ENCODE measurements at regions not wholly inside any gene's neighbourhood (a gene's known extent, or its start where the extent isn't known, plus 50 kb on each side); places are given as distances from the start of the nearest gene placed in this dataset.
"Not testable (repeated sequence)": the region's sequence is repeated elsewhere in the genome, so short reads cannot be mapped to it uniquely, and the experiment has no call there.

DNA sequence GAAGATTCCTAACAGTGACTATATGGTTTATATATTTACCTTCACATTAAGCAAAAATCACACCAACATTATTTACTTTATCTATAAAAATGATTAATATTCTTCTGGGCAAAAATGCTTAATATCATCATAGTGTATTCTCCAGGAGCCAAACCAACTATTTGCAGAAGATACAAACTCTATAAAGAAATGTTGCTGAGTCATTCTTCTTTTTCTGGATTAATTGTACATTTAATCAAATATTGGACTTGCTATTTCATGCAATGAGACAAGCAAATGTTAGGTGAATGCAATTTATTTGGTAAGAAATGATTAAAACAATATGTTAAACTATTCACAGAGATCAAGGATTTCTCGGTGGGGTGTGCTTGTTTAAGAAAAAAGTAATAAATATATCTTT lies 1075.8 kb downstream of the PCDH9 start:
- no peak overlapping the region for H3K4me3 ChIP-seq (ENCODE audit: low read length)
- no peaks in the 10 kb centered on the region for H3K4me1 ChIP-seq (ENCODE audit: control insufficient read depth, insufficient read depth, low read length)
- intact Hi-C loops (cut with DNase I) = no loop called here
- ATAC-seq = no peak
- no peak for DNase-seq
- H3K27ac ChIP-seq (ENCODE audit: low read length) = no peak overlapping the region
- no peaks in the 10 kb centered on the region for H3K9me3 ChIP-seq (ENCODE audit: control insufficient read depth, low read length)
- WGBS = 76% methylated on average over 1 of the region's 1 CpG
- no peaks in the 10 kb centered on the region for H3K27me3 ChIP-seq (ENCODE audit: control insufficient read depth, insufficient read depth)

DNA sequence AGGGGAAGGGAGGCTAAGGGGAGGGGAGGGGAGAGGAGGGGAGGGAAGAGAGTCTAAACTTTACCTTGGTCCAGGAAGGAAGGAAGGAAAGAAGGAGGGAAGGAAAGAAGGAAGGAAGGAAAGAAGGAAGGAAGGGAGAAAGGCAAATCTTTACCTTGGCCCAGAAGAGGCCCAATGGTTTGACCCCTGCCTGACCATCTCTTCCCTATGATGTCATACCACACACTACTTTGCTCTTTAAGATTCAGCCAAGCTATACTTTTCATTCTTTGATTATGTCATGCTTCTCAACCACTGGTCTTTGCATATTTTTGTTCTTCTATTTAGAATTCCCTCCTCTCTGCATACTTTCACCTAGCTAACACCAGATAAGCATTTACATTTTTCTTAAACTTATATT lies 1077.5 kb downstream of the PCDH9 start:
- H3K27me3 ChIP-seq (ENCODE audit: control insufficient read depth, insufficient read depth) = no peaks in the 10 kb centered on the region
- ATAC-seq = no peak
- no peaks in the 10 kb centered on the region for H3K9me3 ChIP-seq (ENCODE audit: control insufficient read depth, low read length)
- DNase-seq = no peak
- no peaks in the 10 kb centered on the region for H3K4me1 ChIP-seq (ENCODE audit: control insufficient read depth, insufficient read depth, low read length)
- H3K4me3 ChIP-seq (ENCODE audit: low read length) = no peak overlapping the region
- no peak overlapping the region for H3K27ac ChIP-seq (ENCODE audit: low read length)
- intact Hi-C loops (cut with DNase I) = no loop called here

DNA sequence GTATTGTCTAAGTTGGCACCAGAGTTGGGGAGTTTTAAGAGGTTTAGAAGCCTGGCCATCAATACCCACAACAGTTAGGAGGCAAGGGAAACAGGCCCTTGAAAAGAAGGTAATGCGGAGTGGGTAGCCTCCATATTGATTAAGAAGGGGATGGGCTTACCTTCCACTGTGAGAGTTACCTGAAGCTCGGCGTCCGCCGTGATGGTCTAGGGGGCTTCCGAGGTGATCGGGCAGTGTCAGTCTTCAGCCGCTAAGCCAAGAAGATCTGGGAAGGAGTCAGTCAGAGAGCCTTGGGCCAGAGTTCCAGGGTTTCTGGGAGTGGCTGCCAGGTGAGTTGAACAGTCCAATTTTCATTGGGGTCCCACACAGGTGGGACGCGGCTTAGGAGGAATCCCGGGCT lies 1085.8 kb downstream of the PCDH9 start:
- intact Hi-C loops (cut with DNase I); DNase-seq; ATAC-seq: not testable (repeated sequence)

DNA sequence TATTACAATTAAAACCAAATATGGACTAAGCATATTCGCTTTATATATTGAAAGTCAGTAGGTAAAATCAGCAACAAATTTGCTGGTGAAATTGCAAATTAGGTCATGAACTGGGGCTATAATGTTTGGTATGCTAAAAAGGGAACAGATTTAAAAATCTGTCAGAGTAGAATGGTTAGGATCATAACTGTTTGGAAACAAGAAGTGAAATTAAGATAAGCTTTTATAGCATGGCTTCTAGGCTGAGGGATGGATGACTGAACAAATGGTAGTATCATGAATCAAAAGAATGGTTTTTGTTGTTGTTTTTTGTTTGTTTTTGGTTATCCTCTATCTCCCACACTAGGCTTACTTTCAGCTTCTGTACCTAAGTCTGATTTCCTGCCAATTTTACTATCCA lies 1090.4 kb downstream of the PCDH9 start:
- ATAC-seq (no peak), DNase-seq (no peak)
- H3K4me3 ChIP-seq (ENCODE audit: low read length) = no peak overlapping the region
- WGBS = 54% methylated on average over 1 of the region's 1 CpG
- no peak overlapping the region for H3K27ac ChIP-seq (ENCODE audit: low read length)
- no peaks in the 10 kb centered on the region for H3K9me3 ChIP-seq (ENCODE audit: control insufficient read depth, low read length)
- H3K4me1 ChIP-seq (ENCODE audit: control insufficient read depth, insufficient read depth, low read length) = no peaks in the 10 kb centered on the region
- no peaks in the 10 kb centered on the region for H3K27me3 ChIP-seq (ENCODE audit: control insufficient read depth, insufficient read depth)
- intact Hi-C loops (cut with DNase I) = no loop called here

More for the DNA sequence above, 1085.8 kb downstream of the PCDH9 start:
- WGBS = 96% methylated on average over 11 of the region's 11 CpGs
- H3K4me3 ChIP-seq (ENCODE audit: low read length); H3K27me3 ChIP-seq (ENCODE audit: control insufficient read depth, insufficient read depth); H3K4me1 ChIP-seq (ENCODE audit: control insufficient read depth, insufficient read depth, low read length); H3K9me3 ChIP-seq (ENCODE audit: control insufficient read depth, low read length); H3K27ac ChIP-seq (ENCODE audit: low read length): not testable (repeated sequence)

DNA sequence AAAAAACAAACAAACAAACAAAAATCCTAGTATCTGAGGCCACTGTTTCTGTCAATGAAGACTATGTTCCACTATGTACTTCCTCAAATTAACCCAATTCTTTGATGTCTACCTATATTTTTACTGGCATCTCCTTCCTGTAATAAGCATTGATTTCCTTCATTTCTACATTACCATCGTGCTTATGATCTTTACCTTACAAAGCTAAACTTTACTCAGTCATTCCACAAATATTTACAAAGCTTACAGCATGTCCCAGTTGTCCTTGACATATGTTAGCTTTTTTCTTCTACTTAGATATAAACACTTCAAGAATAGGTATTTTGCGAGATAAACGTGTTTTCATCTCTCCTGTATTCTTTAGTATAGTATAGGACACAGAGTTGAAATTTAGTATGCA lies 1090.9 kb downstream of the PCDH9 start:
- ATAC-seq (no peak), DNase-seq (no peak)
- Histone ChIP-seq H3K27ac (ENCODE audit: low read length) (no peak overlapping the region), H3K4me3 (ENCODE audit: low read length) (no peak overlapping the region), H3K27me3 (ENCODE audit: control insufficient read depth, insufficient read depth) (no peaks in the 10 kb centered on the region), H3K9me3 (ENCODE audit: control insufficient read depth, low read length) (no peaks in the 10 kb centered on the region), H3K4me1 (ENCODE audit: control insufficient read depth, insufficient read depth, low read length) (no peaks in the 10 kb centered on the region)
- WGBS = 69% methylated on average over 3 of the region's 3 CpGs
- intact Hi-C loops (cut with DNase I) = no loop called here

DNA sequence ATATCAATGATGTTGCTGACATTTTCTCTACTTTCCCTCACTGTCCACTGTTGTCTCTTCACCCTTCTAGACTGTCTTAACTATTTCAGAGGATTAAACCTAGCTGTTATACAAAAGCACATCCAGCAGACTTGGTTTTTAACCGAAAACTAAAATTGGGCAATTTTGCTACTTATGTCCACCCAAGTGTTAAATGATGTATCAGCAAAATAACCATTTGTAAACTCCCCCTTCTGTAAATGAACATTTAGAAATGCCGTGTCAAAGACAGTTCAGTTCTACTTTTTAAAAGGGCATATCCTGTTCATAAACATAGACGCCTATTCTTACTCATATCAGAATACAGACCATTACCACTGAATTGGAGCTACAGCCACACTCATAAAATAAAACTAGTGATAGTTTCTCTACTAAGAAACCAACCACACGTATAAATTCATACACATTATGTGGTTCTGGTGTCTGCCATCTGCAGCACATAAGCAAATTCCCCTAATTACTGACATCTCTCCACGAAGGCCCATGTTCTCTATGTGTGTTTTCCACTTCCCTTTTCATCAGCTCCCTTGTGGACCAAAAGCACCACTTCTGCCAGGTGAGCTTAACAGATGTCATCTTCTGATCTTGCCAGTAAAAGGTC lies 1091.8 kb downstream of the PCDH9 start:
- WGBS = 85% methylated on average over 5 of the region's 5 CpGs

DNA sequence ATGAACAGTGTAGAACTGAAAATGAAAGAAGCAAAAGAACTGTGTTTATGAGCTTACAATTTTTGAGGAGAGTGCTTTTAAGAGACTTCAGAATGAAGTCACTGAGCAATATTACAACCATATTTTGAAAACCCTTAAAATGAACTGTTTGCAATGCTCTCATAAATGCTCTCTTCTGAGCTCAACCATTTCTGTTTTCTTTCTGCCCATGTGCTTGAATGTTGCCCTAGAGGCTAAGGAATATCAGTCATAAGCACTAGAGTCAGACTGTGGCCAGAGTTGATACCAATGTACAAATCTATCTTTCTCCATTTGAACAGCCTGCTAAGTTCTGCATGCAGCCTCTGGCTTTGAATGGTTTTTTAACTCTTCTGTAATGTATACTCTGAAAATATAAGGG lies 1092.8 kb downstream of the PCDH9 start:
- intact Hi-C loops (cut with DNase I) = no loop called here
- no peak for ATAC-seq
- no peaks in the 10 kb centered on the region for H3K27me3 ChIP-seq (ENCODE audit: control insufficient read depth, insufficient read depth)
- no peaks in the 10 kb centered on the region for H3K4me1 ChIP-seq (ENCODE audit: control insufficient read depth, insufficient read depth, low read length)
- DNase-seq = no peak
- H3K9me3 ChIP-seq (ENCODE audit: control insufficient read depth, low read length) = no peaks in the 10 kb centered on the region
- H3K4me3 ChIP-seq (ENCODE audit: low read length) = no peak overlapping the region
- H3K27ac ChIP-seq (ENCODE audit: low read length) = no peak overlapping the region

More for the DNA sequence above, 1091.8 kb downstream of the PCDH9 start:
- Histone ChIP-seq H3K4me3 (ENCODE audit: low read length) (no peak overlapping the region), H3K9me3 (ENCODE audit: control insufficient read depth, low read length) (no peaks in the 10 kb centered on the region), H3K27me3 (ENCODE audit: control insufficient read depth, insufficient read depth) (no peaks in the 10 kb centered on the region), H3K27ac (ENCODE audit: low read length) (no peak overlapping the region), H3K4me1 (ENCODE audit: control insufficient read depth, insufficient read depth, low read length) (no peaks in the 10 kb centered on the region)
- DNase-seq = no peak
- ATAC-seq = no peak
- intact Hi-C loops (cut with DNase I) = no loop called here

DNA sequence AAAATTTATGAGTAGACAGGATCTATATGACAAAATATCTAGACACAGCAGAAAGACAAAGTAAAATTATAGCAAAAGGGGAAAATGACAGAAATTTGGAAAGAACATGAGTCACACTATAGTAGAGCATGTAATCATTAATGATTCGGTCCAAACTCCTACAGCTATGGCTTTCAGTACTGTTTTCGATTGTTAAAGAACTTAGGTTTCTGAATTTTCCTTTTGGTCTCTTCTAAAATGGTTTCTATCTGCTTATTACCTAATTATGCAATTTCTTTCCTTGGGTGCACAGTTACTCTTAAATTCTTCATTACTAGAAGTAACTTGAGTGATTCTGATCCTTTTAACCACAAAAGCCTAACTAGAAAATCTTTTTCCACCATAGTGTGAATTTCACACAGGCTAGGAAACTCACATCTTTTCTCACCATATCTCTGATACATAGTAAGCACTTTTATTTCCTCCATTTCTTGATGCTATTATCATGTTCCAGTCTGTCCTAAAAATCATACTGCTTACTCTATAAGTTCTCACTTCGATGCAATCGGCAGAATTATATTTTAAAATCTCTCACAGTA lies 1101.4 kb downstream of the PCDH9 start:
- DNase-seq (no peak), ATAC-seq (no peak)
- Histone ChIP-seq H3K9me3 (ENCODE audit: control insufficient read depth, low read length) (no peaks in the 10 kb centered on the region), H3K27ac (ENCODE audit: low read length) (no peak overlapping the region), H3K4me1 (ENCODE audit: control insufficient read depth, insufficient read depth, low read length) (no peaks in the 10 kb centered on the region), H3K4me3 (ENCODE audit: low read length) (no peak overlapping the region), H3K27me3 (ENCODE audit: control insufficient read depth, insufficient read depth) (no peaks in the 10 kb centered on the region)
- intact Hi-C loops (cut with DNase I) = no loop called here
- 93% methylated on average over 4 of the region's 4 CpGs for WGBS

DNA sequence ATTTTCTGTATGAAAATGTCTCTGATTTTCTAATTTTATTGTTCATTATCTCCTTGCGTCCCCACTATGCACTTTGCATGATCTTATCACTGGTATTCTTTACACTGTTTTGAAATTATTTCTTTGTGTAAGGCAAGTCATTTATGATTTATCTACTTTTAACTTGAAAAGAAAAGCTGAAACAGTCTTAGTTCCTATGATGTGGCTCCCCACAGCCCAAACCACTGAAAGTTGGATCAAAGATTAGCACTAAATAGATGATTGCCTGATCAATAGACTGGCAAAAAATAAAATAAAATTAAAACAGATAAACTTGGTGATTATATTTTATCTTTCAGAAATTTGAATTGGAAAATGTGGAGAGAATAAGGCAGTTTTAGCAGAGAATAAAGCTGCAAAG lies 1101.9 kb downstream of the PCDH9 start:
- 93% methylated on average over 1 of the region's 1 CpG for WGBS
- DNase-seq (no peak), ATAC-seq (no peak)
- H3K4me3 ChIP-seq (ENCODE audit: low read length) = no peak overlapping the region
- intact Hi-C loops (cut with DNase I) = no loop called here
- no peaks in the 10 kb centered on the region for H3K27me3 ChIP-seq (ENCODE audit: control insufficient read depth, insufficient read depth)
- no peaks in the 10 kb centered on the region for H3K4me1 ChIP-seq (ENCODE audit: control insufficient read depth, insufficient read depth, low read length)
- no peaks in the 10 kb centered on the region for H3K9me3 ChIP-seq (ENCODE audit: control insufficient read depth, low read length)
- no peak overlapping the region for H3K27ac ChIP-seq (ENCODE audit: low read length)

DNA sequence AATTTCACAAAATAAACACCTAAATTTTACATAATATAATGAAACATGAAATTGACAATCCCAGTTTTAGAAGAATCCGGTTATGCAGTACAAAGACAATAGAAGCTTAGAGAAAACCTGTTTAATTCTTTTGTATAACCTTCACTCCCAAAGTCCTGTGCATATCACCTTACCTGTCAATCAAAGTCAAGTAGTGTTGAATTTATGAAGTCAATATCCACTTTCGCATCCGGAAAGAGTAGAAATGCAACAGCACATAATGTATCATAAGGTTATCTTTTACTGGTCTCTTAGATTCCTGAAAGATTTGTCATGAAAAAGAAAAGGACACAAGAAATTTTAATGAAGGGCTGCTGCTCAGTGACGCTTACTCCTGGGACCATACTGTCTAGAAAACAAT lies 1112.6 kb downstream of the PCDH9 start:
- ATAC-seq (no peak), DNase-seq (no peak)
- Histone ChIP-seq H3K27me3 (ENCODE audit: control insufficient read depth, insufficient read depth) (no peaks in the 10 kb centered on the region), H3K9me3 (ENCODE audit: control insufficient read depth, low read length) (no peaks in the 10 kb centered on the region), H3K4me1 (ENCODE audit: control insufficient read depth, insufficient read depth, low read length) (no peaks in the 10 kb centered on the region), H3K4me3 (ENCODE audit: low read length) (no peak overlapping the region), H3K27ac (ENCODE audit: low read length) (no peak overlapping the region)
- WGBS = 83% methylated on average over 4 of the region's 4 CpGs
- intact Hi-C loops (cut with DNase I) = no loop called here

DNA sequence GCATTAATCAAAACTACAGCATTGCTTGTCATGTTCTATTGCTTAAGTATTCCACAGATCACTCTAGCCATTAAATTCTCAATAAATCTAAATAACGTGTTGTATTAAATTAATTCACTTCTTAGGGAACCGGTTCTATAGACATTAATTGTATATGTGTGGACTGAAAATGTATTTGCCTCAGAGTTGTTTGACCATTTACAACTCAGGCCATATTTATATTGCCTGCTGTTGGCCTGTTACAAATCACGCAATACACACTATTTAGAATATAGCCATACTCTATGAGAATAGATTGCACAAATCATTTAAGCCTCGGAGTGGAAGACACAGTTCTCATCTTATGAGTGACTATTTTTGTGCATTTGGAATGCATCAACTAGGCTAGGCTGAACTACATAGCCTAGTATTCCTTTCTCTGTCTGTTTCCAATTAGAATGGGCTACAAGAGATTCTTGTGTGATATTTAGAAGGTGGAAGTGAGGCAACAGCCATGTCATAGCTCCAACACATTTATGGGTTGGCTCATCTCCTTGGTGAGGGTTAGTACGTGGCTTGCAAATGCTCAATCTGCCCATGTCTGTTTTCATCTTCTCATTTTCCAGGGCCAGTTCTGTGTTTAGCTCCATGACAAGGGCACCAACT lies 1116.1 kb downstream of the PCDH9 start:
- 86% methylated on average over 5 of the region's 5 CpGs for WGBS

More for the DNA sequence above, 1116.1 kb downstream of the PCDH9 start:
- Histone ChIP-seq H3K4me1 (ENCODE audit: control insufficient read depth, insufficient read depth, low read length) (no peaks in the 10 kb centered on the region), H3K27me3 (ENCODE audit: control insufficient read depth, insufficient read depth) (no peaks in the 10 kb centered on the region), H3K9me3 (ENCODE audit: control insufficient read depth, low read length) (no peaks in the 10 kb centered on the region), H3K4me3 (ENCODE audit: low read length) (no peak overlapping the region), H3K27ac (ENCODE audit: low read length) (no peak overlapping the region)
- ATAC-seq (no peak), DNase-seq (no peak)
- intact Hi-C loops (cut with DNase I) = no loop called here
